ENCODE measurements at regions not wholly inside any gene's neighbourhood (a gene's known extent, or its start where the extent isn't known, plus 50 kb on each side); places are given as distances from the start of the nearest gene placed in this dataset.

GRCh38 chr9:38306899-38307298 is 85.6 kb upstream of the ALDH1B1 start:
- TF ChIP-seq CTCF (conservative IDR thresholded peaks at IDR 0.05; ENCODE audit: low read length): no peak
- H3K4me3 ChIP-seq (ENCODE audit: low read length): no peak overlapping the region

GRCh38 chr9:38305582-38305981 is 86.9 kb upstream of the ALDH1B1 start:
- H3K4me3 ChIP-seq (ENCODE audit: low read length): no peak overlapping the region
- DNase-seq (ENCODE audit: low read depth): no peak
- TF ChIP-seq CTCF (conservative IDR thresholded peaks at IDR 0.05; ENCODE audit: low read length): no peak

More at GRCh38 chr9:38306899-38307298, 85.6 kb upstream of the ALDH1B1 start:
- DNase-seq (ENCODE audit: low read depth): no peak

DNA sequence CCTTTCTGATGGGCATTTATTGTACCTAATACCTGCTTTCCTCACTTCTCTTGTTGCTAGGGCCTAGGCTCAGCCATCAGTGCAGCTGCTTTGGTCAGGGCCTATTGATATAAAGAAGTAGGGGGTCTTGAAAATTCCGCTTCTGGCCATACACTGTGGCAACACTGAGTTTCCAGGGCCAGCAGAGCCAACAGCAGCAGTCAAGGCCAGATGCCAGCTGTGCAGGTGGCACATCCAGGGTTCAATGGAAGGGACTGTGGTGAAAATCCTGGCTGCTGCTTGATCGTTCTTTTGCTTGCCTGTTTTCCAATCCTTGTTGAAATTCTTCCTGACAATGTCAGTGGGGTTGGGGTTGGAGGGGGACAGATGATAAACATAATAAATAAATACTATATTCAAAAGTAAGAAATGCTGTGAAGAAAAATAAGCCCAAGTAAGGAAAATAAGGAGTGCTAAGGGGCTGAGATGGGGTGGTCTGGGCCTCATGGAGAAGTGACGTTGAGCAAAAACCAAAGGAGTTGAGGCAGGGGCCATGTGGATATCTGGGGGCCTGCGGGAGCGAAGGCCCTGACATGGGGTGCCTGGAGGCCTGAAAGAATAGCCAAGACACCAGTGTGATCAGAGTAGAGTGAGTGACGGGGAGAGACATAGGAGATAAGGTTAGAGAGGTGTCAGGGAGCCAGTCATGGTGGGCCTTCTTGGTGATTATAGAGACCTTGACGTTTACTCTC is 91.0 kb upstream of the ALDH1B1 start:
- TF ChIP-seq CTCF (conservative IDR thresholded peaks at IDR 0.05; ENCODE audit: low read length): no peak
- H3K4me3 ChIP-seq (ENCODE audit: low read length): no peak overlapping the region
- DNase-seq (ENCODE audit: low read depth): no peak

- no peak overlapping the region for H3K4me3 ChIP-seq (ENCODE audit: low read length)
- no peak for DNase-seq (ENCODE audit: low read depth)
- no peak for TF ChIP-seq CTCF (conservative IDR thresholded peaks at IDR 0.05; ENCODE audit: low read length)
Observed at GRCh38 chr9:38299856-38300255, 92.6 kb upstream of the ALDH1B1 start.

GRCh38 chr9:38298904-38299303 is 93.6 kb upstream of the ALDH1B1 start:
- TF ChIP-seq CTCF (conservative IDR thresholded peaks at IDR 0.05; ENCODE audit: low read length): no peak

GRCh38 chr9:38298503-38298902 is 94.0 kb upstream of the ALDH1B1 start:
- no peak for DNase-seq (ENCODE audit: low read depth)
- TF ChIP-seq CTCF (conservative IDR thresholded peaks at IDR 0.05; ENCODE audit: low read length): no peak
- H3K4me3 ChIP-seq (ENCODE audit: low read length): no peak overlapping the region

More at GRCh38 chr9:38298904-38299303, 93.6 kb upstream of the ALDH1B1 start:
- H3K4me3 ChIP-seq (ENCODE audit: low read length): no peak overlapping the region
- no peak for DNase-seq (ENCODE audit: low read depth)

GRCh38 chr9:38296807-38297206 is 95.7 kb upstream of the ALDH1B1 start:
- H3K4me3 ChIP-seq (ENCODE audit: low read length): no peak overlapping the region
- no peak for TF ChIP-seq CTCF (conservative IDR thresholded peaks at IDR 0.05; ENCODE audit: low read length)
- no peak for DNase-seq (ENCODE audit: low read depth)

Measured in AG10803 (cell line).